Neuronal stem cell (in vitro differentiated cells): ENCODE measurements at regions not wholly inside any gene's neighbourhood (a gene's known extent, or its start where the extent isn't known, plus 50 kb on each side); places are given as distances from the start of the nearest gene placed in this dataset.

Experiments used
- DNase-seq: peaks from one replicate; pipeline ENCODE4 v3.0.0-alpha.2; 2013; ENCODE audit warnings: low spot score
- H2AFZ ChIP-seq: one replicate; pipeline ENCODE4 v1.6.1; 2013; ENCODE audit warnings: mild to moderate bottlenecking, low read length, inconsistent platforms
- H2AK5ac ChIP-seq: 2 replicates; pipeline ENCODE4 v1.6.1; 2013; ENCODE audit warnings: low read depth, mild to moderate bottlenecking, inconsistent platforms, low read length, moderate library complexity, mixed read lengths
- H2BK120ac ChIP-seq: 2 replicates; pipeline ENCODE4 v1.6.1; 2013; ENCODE audit warnings: low read depth, mild to moderate bottlenecking, inconsistent platforms, low read length, moderate library complexity, mixed read lengths
- H2BK12ac ChIP-seq: one replicate; pipeline ENCODE4 v1.6.1; 2013; ENCODE audit warnings: low read length, inconsistent platforms
- H2BK15ac ChIP-seq: 2 replicates; pipeline ENCODE4 v1.6.1; 2013; ENCODE audit warnings: mild to moderate bottlenecking, low read length, inconsistent platforms, mixed read lengths
- H2BK5ac ChIP-seq: one replicate; pipeline ENCODE4 v1.6.1; 2013; ENCODE audit warnings: inconsistent platforms, mild to moderate bottlenecking, low read length, moderate library complexity
- H3K14ac ChIP-seq: one replicate; pipeline ENCODE4 v1.6.1; 2013; ENCODE audit warnings: low read length, inconsistent platforms
- H3K18ac ChIP-seq: 2 replicates; pipeline ENCODE4 v1.6.1; 2013; ENCODE audit warnings: low read length, inconsistent platforms
- H3K23ac ChIP-seq: 2 replicates; pipeline ENCODE4 v1.6.1; 2013; ENCODE audit warnings: low read depth, mild to moderate bottlenecking, mixed read lengths, low read length, inconsistent platforms; ENCODE audit not compliant: poor library complexity
- H3K27ac ChIP-seq: replicated peaks from 3 replicates; pipeline ENCODE4 v1.5.1; 2013; ENCODE audit warnings: low read length, inconsistent platforms
- H3K27me3 ChIP-seq, 3 experiments: 2 replicates each; pipeline ENCODE4 v1.6.1; 2013; ENCODE audit warnings: low read length in 3 of 3, mild to moderate bottlenecking in 2 of 3, inconsistent platforms in 1 of 3, low read depth in 1 of 3, mixed read lengths in 1 of 3, moderate library complexity in 1 of 3; ENCODE audit not compliant: control insufficient read depth in 3 of 3, insufficient read depth in 3 of 3
- H3K36me3 ChIP-seq, 2 donors: replicated peaks in 1 of 2; 2 replicates each; pipeline ENCODE4 v1.6.1; 2013; ENCODE audit warnings: low read length in 2 of 2; ENCODE audit not compliant: control insufficient read depth in 2 of 2, insufficient read depth in 2 of 2
- H3K4ac ChIP-seq: 2 replicates; pipeline ENCODE4 v1.6.1; 2013; ENCODE audit warnings: inconsistent platforms, mild to moderate bottlenecking, low read length, moderate library complexity
- H3K4me1 ChIP-seq, 2 donors: 1 replicate in 1 of 2; 2 replicates in 1 of 2; pipeline ENCODE4 v1.6.1; 2013; ENCODE audit warnings: low read length in 2 of 2, low read depth in 1 of 2; ENCODE audit not compliant: control insufficient read depth in 2 of 2, insufficient read depth in 1 of 2
- H3K4me2 ChIP-seq: one replicate; pipeline ENCODE4 v1.6.1; 2013; ENCODE audit warnings: mild to moderate bottlenecking, low read length, inconsistent platforms; ENCODE audit not compliant: insufficient read depth, poor library complexity, severe bottlenecking
- H3K4me3 ChIP-seq, 2 donors: 2 replicates each; pipeline ENCODE4 v1.5.1; 2013; ENCODE audit warnings: low read length in 2 of 2, mild to moderate bottlenecking in 2 of 2, inconsistent platforms in 1 of 2, moderate library complexity in 1 of 2
- H3K79me1 ChIP-seq: one replicate; pipeline ENCODE4 v1.6.1; 2013; ENCODE audit warnings: low read depth, mild to moderate bottlenecking, inconsistent platforms, low read length, moderate library complexity
- H3K9ac ChIP-seq: one replicate; pipeline ENCODE4 v1.6.1; 2013; ENCODE audit warnings: mild to moderate bottlenecking, low read depth, low read length, inconsistent platforms; ENCODE audit not compliant: poor library complexity
- H3K9me3 ChIP-seq, 2 donors: replicated peaks in 1 of 2; 2 replicates each; pipeline versions ENCODE3 to v1.6.1; 2013; ENCODE audit warnings: low read length in 2 of 2, mild to moderate bottlenecking in 2 of 2, inconsistent platforms in 1 of 2, low read depth in 1 of 2, mixed read lengths in 1 of 2, moderate library complexity in 1 of 2; ENCODE audit not compliant: control insufficient read depth in 2 of 2, insufficient read depth in 1 of 2
- H4K8ac ChIP-seq: one replicate; pipeline ENCODE4 v1.6.1; 2013; ENCODE audit warnings: low read depth, mild to moderate bottlenecking, inconsistent platforms, low read length, moderate library complexity
- H4K91ac ChIP-seq: one replicate; pipeline ENCODE4 v1.6.1; 2013; ENCODE audit warnings: low read length, low read depth, mild to moderate bottlenecking, inconsistent platforms; ENCODE audit not compliant: poor library complexity
- WGBS, 2 donors: extraction: QIAGEN DNeasy Blood & Tissue Kit; methylation state at CpG; one replicate each; pipeline ENCODE4 v1.1.7; 2013; ENCODE audit warnings: missing lambda C conversion rate in 2 of 2, mixed read lengths in 1 of 2; ENCODE audit not compliant: insufficient read length in 2 of 2, insufficient replicate concordance in 1 of 2; ENCODE audit errors: extremely low coverage in 2 of 2; 5-methylcytosine and 5-hydroxymethylcytosine counted together

GRCh38 chr5:56693220-56693579 is 122.1 kb upstream of the MAP3K1 start:
- H2BK15ac ChIP-seq: no peak overlapping the region
- H3K4ac ChIP-seq: no peak overlapping the region
- H2BK5ac ChIP-seq: no peak overlapping the region
- H3K9ac ChIP-seq: no peak overlapping the region
- H3K36me3 ChIP-seq: no peaks in the 10 kb centered on the region
- H4K91ac ChIP-seq: no peak overlapping the region
- H2AFZ ChIP-seq: no peak overlapping the region
- no peaks in the 10 kb centered on the region for H3K79me1 ChIP-seq
- no peak overlapping the region for H3K14ac ChIP-seq
- no peaks in the 10 kb centered on the region for H3K27me3 ChIP-seq
- no peak overlapping the region for H2AK5ac ChIP-seq
- no peak overlapping the region for H2BK120ac ChIP-seq
- no peak overlapping the region for H3K23ac ChIP-seq
- H3K9me3 ChIP-seq: no peaks in the 10 kb centered on the region
- H3K4me1 ChIP-seq: peaks cover 0 to under 1% of the 10 kb centered on the region in 2 donors
- no peak overlapping the region for H4K8ac ChIP-seq
- H2BK12ac ChIP-seq: no peak overlapping the region
- no peak overlapping the region for H3K4me2 ChIP-seq
- no peak for DNase-seq
- no peak overlapping the region for H3K18ac ChIP-seq
- no peak overlapping the region for H3K4me3 ChIP-seq
- no peak overlapping the region for H3K27ac ChIP-seq
- no CpG with 5 or more reads among the region's 5 CpGs for WGBS, 2 donors

GRCh38 chr5:56692359-56693219 is 122.8 kb upstream of the MAP3K1 start:
- Histone ChIP-seq H4K91ac (no peak overlapping the region), H3K36me3 (no peaks in the 10 kb centered on the region), H2BK5ac (no peak overlapping the region), H2BK120ac (no peak overlapping the region), H3K79me1 (no peaks in the 10 kb centered on the region), H3K18ac (no peak overlapping the region), H3K9me3 (no peaks in the 10 kb centered on the region), H3K4me3 (no peak overlapping the region), H3K14ac (no peak overlapping the region), H3K9ac (no peak overlapping the region), H2AFZ (no peak overlapping the region), H3K4me2 (no peak overlapping the region), H4K8ac (no peak overlapping the region), H2BK15ac (no peak overlapping the region), H3K27me3 (no peaks in the 10 kb centered on the region), H2AK5ac (no peak overlapping the region), H2BK12ac (no peak overlapping the region), H3K23ac (no peak overlapping the region), H3K4me1 (peaks cover 0 to 1% of the 10 kb centered on the region in 2 donors), H3K27ac (no peak overlapping the region), H3K4ac (no peak overlapping the region)
- DNase-seq: no peak
- no CpG with 5 or more reads among the region's 10 CpGs for WGBS, 2 donors

GRCh38 chr5:56688402-56688801 is 126.9 kb upstream of the MAP3K1 start:
- no CpG with 5 or more reads among the region's 1 CpG for WGBS, 2 donors
- Histone ChIP-seq H3K27ac (no peak overlapping the region), H3K36me3 (no peaks in the 10 kb centered on the region), H4K8ac (no peak overlapping the region), H2BK120ac (no peak overlapping the region), H3K9me3 (no peaks in the 10 kb centered on the region), H2BK5ac (no peak overlapping the region), H3K79me1 (no peaks in the 10 kb centered on the region), H3K4me2 (no peak overlapping the region), H3K23ac (no peak overlapping the region), H2AK5ac (no peak overlapping the region), H3K4ac (no peak overlapping the region), H3K14ac (no peak overlapping the region), H2BK15ac (no peak overlapping the region), H3K18ac (peak overlapping the region; percentile 11), H3K9ac (no peak overlapping the region), H3K27me3 (no peaks in the 10 kb centered on the region), H3K4me3 (no peak overlapping the region), H2BK12ac (no peak overlapping the region), H2AFZ (no peak overlapping the region), H4K91ac (no peak overlapping the region), H3K4me1 (peaks cover 0 to 4% of the 10 kb centered on the region in 2 donors)
- no peak for DNase-seq

GRCh38 chr5:56686337-56687195 is 128.8 kb upstream of the MAP3K1 start:
- Histone ChIP-seq H3K9ac (no peak overlapping the region), H2BK5ac (no peak overlapping the region), H3K4me1 (peaks cover 0 to 4% of the 10 kb centered on the region in 2 donors), H4K91ac (no peak overlapping the region), H3K79me1 (no peaks in the 10 kb centered on the region), H2AFZ (no peak overlapping the region), H3K18ac (no peak overlapping the region), H2BK120ac (no peak overlapping the region), H3K4ac (no peak overlapping the region), H3K27me3 (no peaks in the 10 kb centered on the region), H2BK15ac (no peak overlapping the region), H3K4me3 (no peak overlapping the region), H3K9me3 (no peaks in the 10 kb centered on the region), H3K4me2 (no peak overlapping the region), H3K27ac (no peak overlapping the region), H2AK5ac (no peak overlapping the region), H3K14ac (no peak overlapping the region), H4K8ac (no peak overlapping the region), H3K23ac (no peak overlapping the region), H2BK12ac (no peak overlapping the region), H3K36me3 (no peaks in the 10 kb centered on the region)
- no peak for DNase-seq
- no CpG with 5 or more reads among the region's 5 CpGs for WGBS, 2 donors
